Panc1 (cell line): ENCODE measurements at regions not wholly inside any gene's neighbourhood (a gene's known extent, or its start where the extent isn't known, plus 50 kb on each side); places are given as distances from the start of the nearest gene placed in this dataset.

Experiments used
- ATAC-seq: fragments of 200-7000 bp; cut with Tn5 transposase; 2 replicates; pipeline ENCODE4 v1.9.1; 2020; ENCODE audit warnings: mild to moderate bottlenecking, moderate library complexity
- BruUV-seq: library from RNA; stranded (reverse); fragments of 400-500 nt; replicated peaks from 2 replicates; lab custom pipeline; 2021; lab: Mats Ljungman, UMichigan
- CTCF ChIA-PET: fragments of 300-600 bp; sonication (Branson Sonifier 250); formaldehyde crosslinking; loops from one replicate; lab custom pipeline; 2022; ENCODE audit warnings: antibody characterized with exemption; lab: Charles Lee
- POLR2A ChIA-PET: fragments of 300-600 bp; sonication (Branson Sonifier 250); formaldehyde crosslinking; loops from one replicate; lab custom pipeline; 2022; ENCODE audit warnings: antibody characterized with exemption; lab: Charles Lee
- DNase-seq: peaks from one replicate; pipeline ENCODE4 v3.0.0-alpha.2; 2010; ENCODE audit warnings: low read depth, low spot score
- H3K27ac ChIP-seq: 2 replicates; pipeline ENCODE4 v1.5.1; 2011; ENCODE audit warnings: mild to moderate bottlenecking, low read length, inconsistent platforms
- H3K27me3 ChIP-seq: fragments of 200-500 bp; sonication (Bioruptor generic); 2 replicates; pipeline ENCODE4 v1.6.0; 2014; ENCODE audit warnings: low read length, inconsistent platforms; ENCODE audit not compliant: control insufficient read depth, insufficient read depth
- H3K36me3 ChIP-seq: fragments of 200-500 bp; sonication (Bioruptor generic); 2 replicates; pipeline ENCODE4 v1.5.1; 2014; ENCODE audit warnings: inconsistent platforms, mild to moderate bottlenecking, low read length, moderate library complexity; ENCODE audit not compliant: control insufficient read depth, insufficient read depth
- H3K4me1 ChIP-seq: 2 replicates; pipeline ENCODE4 v1.5.1; 2011; ENCODE audit warnings: inconsistent platforms, mild to moderate bottlenecking, low read length, moderate library complexity; ENCODE audit not compliant: control insufficient read depth, insufficient read depth
- H3K4me3 ChIP-seq, 2 experiments: 2 replicates each; pipeline ENCODE4 v1.5.1; 2011 to 2012; ENCODE audit warnings: low read depth in 2 of 2, low read length in 2 of 2, mild to moderate bottlenecking in 2 of 2, inconsistent platforms in 1 of 2, moderate library complexity in 1 of 2
- H3K9me3 ChIP-seq: fragments of 200-500 bp; sonication (Bioruptor generic); 2 replicates; pipeline ENCODE4 v1.5.1; 2014; ENCODE audit warnings: low read depth, mild to moderate bottlenecking, inconsistent platforms, low read length, moderate library complexity; ENCODE audit not compliant: control insufficient read depth, insufficient read depth
- POLR2AphosphoS5 ChIP-seq: IDR thresholded peaks from 2 replicates; pipeline ENCODE4 v1.6.1; 2012; ENCODE audit warnings: mild to moderate bottlenecking, low read depth, low read length, moderate library complexity
- SIN3A ChIP-seq: IDR thresholded peaks from 2 replicates; pipeline ENCODE4 v1.6.1; 2012; ENCODE audit warnings: low read depth, mild to moderate bottlenecking, low read length, moderate library complexity, borderline replicate concordance; ENCODE audit not compliant: insufficient read depth
- TCF7L2 ChIP-seq: IDR thresholded peaks from 2 replicates; pipeline ENCODE4 v1.6.1; 2011; ENCODE audit warnings: mild to moderate bottlenecking, low read depth, low read length, inconsistent platforms
- in situ Hi-C: cut with HindIII; loops from 2 replicates; pipeline ENCODE4 v1.10.0; 2016; ENCODE audit warnings: low sequenced_read_pairs, low pct_unique_long_range_greater_than_20kb
- intact Hi-C: fragments of 100-400 bp; cut with micrococcal nuclease; formaldehyde crosslinking; loops from one replicate; pipeline ENCODE4 v1.10.0; 2022; ENCODE audit not compliant: unreplicated experiment
- TF ChIP-seq, protein P1 (sequence below), 2 experiments: IDR thresholded peaks; 2 replicates each; pipeline ENCODE4 v1.6.1; 2011 to 2012; ENCODE audit warnings: low read depth in 2 of 2, control low read depth in 1 of 2, low read length in 1 of 2, mild to moderate bottlenecking in 1 of 2, moderate library complexity in 1 of 2; ENCODE audit not compliant: insufficient read depth in 1 of 2
- TF ChIP-seq, protein P2 (sequence below): fragments of 450-650 bp; IDR thresholded peaks from 2 replicates; pipeline ENCODE4 v1.5.1; 2017; ENCODE audit warnings: mild to moderate bottlenecking

DNA sequence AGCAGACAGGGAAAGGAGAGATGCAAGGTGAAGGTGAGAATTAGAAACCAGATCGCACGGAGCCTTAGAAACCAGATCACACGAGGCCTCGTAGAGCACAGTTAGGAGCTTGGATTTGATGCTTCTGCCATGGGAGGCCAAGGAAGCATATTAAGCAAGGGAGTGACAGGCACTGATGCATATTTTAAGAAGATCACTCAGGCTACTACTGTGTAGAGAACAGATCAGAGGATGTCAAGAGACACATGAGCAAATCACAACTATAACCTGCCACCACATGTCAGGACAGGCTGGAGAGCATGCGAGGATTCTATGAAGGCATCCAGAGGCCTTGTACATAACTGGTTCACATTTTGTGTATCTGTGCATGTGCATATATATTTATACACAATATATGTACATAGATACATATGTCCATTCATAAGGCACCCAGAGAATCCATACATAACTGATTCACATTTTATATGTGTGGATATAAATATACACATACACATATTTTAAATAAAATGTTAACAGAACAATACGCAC lies 99.6 kb upstream of the FHIT start:
- H3K36me3 ChIP-seq: no peaks in the 10 kb centered on the region
- H3K27me3 ChIP-seq: no peaks in the 10 kb centered on the region
- no peak overlapping the region for H3K4me3 ChIP-seq
- no peak for ATAC-seq
- POLR2A ChIA-PET: no interaction called here
- H3K4me1 ChIP-seq: no peaks in the 10 kb centered on the region
- DNase-seq: no peak
- intact Hi-C loops (no loop called here), in situ Hi-C loops (no loop called here)
- BruUV-seq: no TSS peak
- TF ChIP-seq TCF7L2: no peak
- no peak for TF ChIP-seq POLR2AphosphoS5
- no peaks in the 10 kb centered on the region for H3K9me3 ChIP-seq
- CTCF ChIA-PET: no interaction called here
- H3K27ac ChIP-seq: no peak overlapping the region

DNA sequence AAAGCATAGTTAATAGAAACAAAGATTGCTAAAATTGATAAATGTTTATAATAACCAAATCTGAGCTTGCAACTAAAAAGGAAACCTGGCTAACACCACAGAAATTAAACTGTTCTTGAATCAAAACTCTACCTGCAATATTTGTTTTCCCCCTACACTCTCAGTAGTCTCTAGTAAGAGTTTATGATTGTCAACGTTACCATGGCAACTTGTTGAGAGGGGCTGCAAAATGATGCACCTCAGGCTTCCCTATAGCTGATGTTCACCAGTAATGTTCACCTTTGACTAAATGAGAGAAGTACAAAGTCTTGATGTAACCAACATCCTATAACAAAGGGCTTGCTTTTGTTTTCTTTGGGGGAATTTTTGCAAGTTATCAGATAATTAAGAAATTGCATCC lies 101.1 kb upstream of the FHIT start:
- no peaks in the 10 kb centered on the region for H3K27me3 ChIP-seq
- no peak overlapping the region for H3K4me3 ChIP-seq
- no peaks in the 10 kb centered on the region for H3K36me3 ChIP-seq
- ChIA-PET CTCF (no interaction called here), POLR2A (no interaction called here)
- intact Hi-C loops (no loop called here), in situ Hi-C loops (no loop called here)
- no peaks in the 10 kb centered on the region for H3K4me1 ChIP-seq
- TF ChIP-seq, protein P1, sequence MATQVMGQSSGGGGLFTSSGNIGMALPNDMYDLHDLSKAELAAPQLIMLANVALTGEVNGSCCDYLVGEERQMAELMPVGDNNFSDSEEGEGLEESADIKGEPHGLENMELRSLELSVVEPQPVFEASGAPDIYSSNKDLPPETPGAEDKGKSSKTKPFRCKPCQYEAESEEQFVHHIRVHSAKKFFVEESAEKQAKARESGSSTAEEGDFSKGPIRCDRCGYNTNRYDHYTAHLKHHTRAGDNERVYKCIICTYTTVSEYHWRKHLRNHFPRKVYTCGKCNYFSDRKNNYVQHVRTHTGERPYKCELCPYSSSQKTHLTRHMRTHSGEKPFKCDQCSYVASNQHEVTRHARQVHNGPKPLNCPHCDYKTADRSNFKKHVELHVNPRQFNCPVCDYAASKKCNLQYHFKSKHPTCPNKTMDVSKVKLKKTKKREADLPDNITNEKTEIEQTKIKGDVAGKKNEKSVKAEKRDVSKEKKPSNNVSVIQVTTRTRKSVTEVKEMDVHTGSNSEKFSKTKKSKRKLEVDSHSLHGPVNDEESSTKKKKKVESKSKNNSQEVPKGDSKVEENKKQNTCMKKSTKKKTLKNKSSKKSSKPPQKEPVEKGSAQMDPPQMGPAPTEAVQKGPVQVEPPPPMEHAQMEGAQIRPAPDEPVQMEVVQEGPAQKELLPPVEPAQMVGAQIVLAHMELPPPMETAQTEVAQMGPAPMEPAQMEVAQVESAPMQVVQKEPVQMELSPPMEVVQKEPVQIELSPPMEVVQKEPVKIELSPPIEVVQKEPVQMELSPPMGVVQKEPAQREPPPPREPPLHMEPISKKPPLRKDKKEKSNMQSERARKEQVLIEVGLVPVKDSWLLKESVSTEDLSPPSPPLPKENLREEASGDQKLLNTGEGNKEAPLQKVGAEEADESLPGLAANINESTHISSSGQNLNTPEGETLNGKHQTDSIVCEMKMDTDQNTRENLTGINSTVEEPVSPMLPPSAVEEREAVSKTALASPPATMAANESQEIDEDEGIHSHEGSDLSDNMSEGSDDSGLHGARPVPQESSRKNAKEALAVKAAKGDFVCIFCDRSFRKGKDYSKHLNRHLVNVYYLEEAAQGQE (IDR thresholded peaks at IDR 0.05; ENCODE audit: insufficient read depth in 1 of 2, low read depth in 2 of 2, low read length in 1 of 2): no peak
- TF ChIP-seq POLR2AphosphoS5: no peak
- no peak for TF ChIP-seq TCF7L2
- TF ChIP-seq, protein P2, sequence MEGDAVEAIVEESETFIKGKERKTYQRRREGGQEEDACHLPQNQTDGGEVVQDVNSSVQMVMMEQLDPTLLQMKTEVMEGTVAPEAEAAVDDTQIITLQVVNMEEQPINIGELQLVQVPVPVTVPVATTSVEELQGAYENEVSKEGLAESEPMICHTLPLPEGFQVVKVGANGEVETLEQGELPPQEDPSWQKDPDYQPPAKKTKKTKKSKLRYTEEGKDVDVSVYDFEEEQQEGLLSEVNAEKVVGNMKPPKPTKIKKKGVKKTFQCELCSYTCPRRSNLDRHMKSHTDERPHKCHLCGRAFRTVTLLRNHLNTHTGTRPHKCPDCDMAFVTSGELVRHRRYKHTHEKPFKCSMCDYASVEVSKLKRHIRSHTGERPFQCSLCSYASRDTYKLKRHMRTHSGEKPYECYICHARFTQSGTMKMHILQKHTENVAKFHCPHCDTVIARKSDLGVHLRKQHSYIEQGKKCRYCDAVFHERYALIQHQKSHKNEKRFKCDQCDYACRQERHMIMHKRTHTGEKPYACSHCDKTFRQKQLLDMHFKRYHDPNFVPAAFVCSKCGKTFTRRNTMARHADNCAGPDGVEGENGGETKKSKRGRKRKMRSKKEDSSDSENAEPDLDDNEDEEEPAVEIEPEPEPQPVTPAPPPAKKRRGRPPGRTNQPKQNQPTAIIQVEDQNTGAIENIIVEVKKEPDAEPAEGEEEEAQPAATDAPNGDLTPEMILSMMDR: no peak
- no peak for TF ChIP-seq SIN3A
- ATAC-seq: no peak
- no peaks in the 10 kb centered on the region for H3K9me3 ChIP-seq
- DNase-seq: no peak
- no TSS peak for BruUV-seq
- no peak overlapping the region for H3K27ac ChIP-seq

DNA sequence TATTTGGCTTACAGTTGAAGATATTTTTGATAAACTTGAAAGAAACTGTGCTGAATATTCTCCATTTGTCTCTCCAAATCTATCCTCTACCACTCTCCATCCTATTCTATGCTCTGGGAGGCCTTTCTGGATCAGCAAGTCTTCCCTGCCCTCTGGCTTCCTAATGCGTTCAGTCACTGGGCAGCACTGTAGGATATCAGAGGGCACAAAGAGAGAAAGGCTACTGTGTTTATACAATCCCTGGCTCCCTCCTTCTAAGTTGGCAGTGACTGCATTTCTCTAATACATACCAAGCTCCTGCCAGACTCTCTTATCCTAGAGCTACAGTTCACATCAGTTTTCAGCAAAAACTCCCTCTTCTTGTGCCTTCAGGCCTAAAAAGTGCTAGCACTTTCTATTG lies 102.1 kb upstream of the FHIT start:
- no peaks in the 10 kb centered on the region for H3K4me1 ChIP-seq
- ChIA-PET CTCF (no interaction called here), POLR2A (no interaction called here)
- intact Hi-C loops: no loop called here
- ATAC-seq (no peak), DNase-seq (no peak)
- H3K27ac ChIP-seq: no peak overlapping the region
- in situ Hi-C loops: no loop called here
- TF ChIP-seq, protein P2: no peak
- TF ChIP-seq SIN3A: no peak
- TF ChIP-seq POLR2AphosphoS5: no peak
- TF ChIP-seq, protein P1 (IDR thresholded peaks at IDR 0.05; ENCODE audit: insufficient read depth in 1 of 2, low read depth in 2 of 2, low read length in 1 of 2): no peak
- no peak for TF ChIP-seq TCF7L2
- H3K27me3 ChIP-seq: no peaks in the 10 kb centered on the region
- H3K36me3 ChIP-seq: no peaks in the 10 kb centered on the region
- H3K9me3 ChIP-seq: no peaks in the 10 kb centered on the region
- BruUV-seq: no TSS peak
- H3K4me3 ChIP-seq: no peak overlapping the region
